Colonic mucosa (tissue), 4 donors: ENCODE measurements at regions not wholly inside any gene's neighbourhood (a gene's known extent, or its start where the extent isn't known, plus 50 kb on each side); places are given as distances from the start of the nearest gene placed in this dataset.

Experiments
- DNase-seq: peaks from one replicate; pipeline ENCODE4 v3.0.0-alpha.2; 2020
- H3K27ac ChIP-seq: fragments of 200-600 bp; one replicate; pipeline ENCODE4 v1.8.0; 2021
- H3K27me3 ChIP-seq: fragments of 200-600 bp; one replicate; pipeline ENCODE4 v1.8.0; 2021
- H3K36me3 ChIP-seq: fragments of 200-600 bp; one replicate; pipeline ENCODE4 v1.8.0; 2021
- H3K4me1 ChIP-seq: fragments of 200-600 bp; one replicate; pipeline ENCODE4 v1.8.0; 2021; ENCODE audit warnings: mild to moderate bottlenecking
- H3K4me3 ChIP-seq: fragments of 200-600 bp; one replicate; pipeline ENCODE4 v1.8.0; 2021
- H3K9ac ChIP-seq, 2 donors: one replicate each; pipeline ENCODE4 v1.7.0; 2013; ENCODE audit warnings: control low read depth in 2 of 2, low read depth in 2 of 2, low read length in 2 of 2
- H3K9me3 ChIP-seq: fragments of 200-600 bp; one replicate; pipeline ENCODE4 v1.8.0; 2021
- intact Hi-C: fragments of 100-400 bp; cut with DNase I; formaldehyde crosslinking; loops from one replicate; pipeline ENCODE4 v1.14.1; 2022
- TF ChIP-seq, protein P1 (sequence below): fragments of 200-600 bp; IDR thresholded peaks from one replicate; pipeline ENCODE4 v1.8.0; 2022; ENCODE audit warnings: antibody characterized with exemption, mild to moderate bottlenecking
- donor health status: healthy.
- donor health status: DM: no; HTN: no; CAD: no.
- donor health status: DM: no; HTN: no; CAD: no.

- Histone ChIP-seq H3K9ac (no peak overlapping the region), H3K36me3 (no peaks in the 10 kb centered on the region), H3K4me3 (no peak overlapping the region), H3K9me3 (no peaks in the 10 kb centered on the region), H3K27me3 (no peaks in the 10 kb centered on the region), H3K4me1 (no peaks in the 10 kb centered on the region), H3K27ac (no peak overlapping the region)
- TF ChIP-seq, protein P1, sequence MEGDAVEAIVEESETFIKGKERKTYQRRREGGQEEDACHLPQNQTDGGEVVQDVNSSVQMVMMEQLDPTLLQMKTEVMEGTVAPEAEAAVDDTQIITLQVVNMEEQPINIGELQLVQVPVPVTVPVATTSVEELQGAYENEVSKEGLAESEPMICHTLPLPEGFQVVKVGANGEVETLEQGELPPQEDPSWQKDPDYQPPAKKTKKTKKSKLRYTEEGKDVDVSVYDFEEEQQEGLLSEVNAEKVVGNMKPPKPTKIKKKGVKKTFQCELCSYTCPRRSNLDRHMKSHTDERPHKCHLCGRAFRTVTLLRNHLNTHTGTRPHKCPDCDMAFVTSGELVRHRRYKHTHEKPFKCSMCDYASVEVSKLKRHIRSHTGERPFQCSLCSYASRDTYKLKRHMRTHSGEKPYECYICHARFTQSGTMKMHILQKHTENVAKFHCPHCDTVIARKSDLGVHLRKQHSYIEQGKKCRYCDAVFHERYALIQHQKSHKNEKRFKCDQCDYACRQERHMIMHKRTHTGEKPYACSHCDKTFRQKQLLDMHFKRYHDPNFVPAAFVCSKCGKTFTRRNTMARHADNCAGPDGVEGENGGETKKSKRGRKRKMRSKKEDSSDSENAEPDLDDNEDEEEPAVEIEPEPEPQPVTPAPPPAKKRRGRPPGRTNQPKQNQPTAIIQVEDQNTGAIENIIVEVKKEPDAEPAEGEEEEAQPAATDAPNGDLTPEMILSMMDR, result no peak
- DNase-seq, result no peak
- intact Hi-C loops, result no loop called here
Measured at GRCh38 chr6:140576004-140576555, 1201.6 kb upstream of the CITED2 start.

GRCh38 chr6:140572867-140573266 lies 1198.4 kb upstream of the CITED2 start:
- TF ChIP-seq, protein P1, result no peak
- Histone ChIP-seq H3K9ac (no peak overlapping the region), H3K4me3 (no peak overlapping the region), H3K27me3 (no peaks in the 10 kb centered on the region), H3K27ac (no peak overlapping the region), H3K4me1 (no peaks in the 10 kb centered on the region), H3K36me3 (no peaks in the 10 kb centered on the region), H3K9me3 (no peaks in the 10 kb centered on the region)
- intact Hi-C loops, result no loop called here
- DNase-seq, result no peak

GRCh38 chr6:140572129-140572528 lies 1197.7 kb upstream of the CITED2 start:
- H3K4me3 ChIP-seq, result no peak overlapping the region
- TF ChIP-seq, protein P1, result no peak
- no peaks in the 10 kb centered on the region for H3K36me3 ChIP-seq
- no peaks in the 10 kb centered on the region for H3K4me1 ChIP-seq
- no peak overlapping the region for H3K27ac ChIP-seq
- no peak for DNase-seq
- H3K9me3 ChIP-seq, result no peaks in the 10 kb centered on the region
- H3K9ac ChIP-seq, result no peak overlapping the region
- no peaks in the 10 kb centered on the region for H3K27me3 ChIP-seq
- intact Hi-C loops, result no loop called here

- Histone ChIP-seq H3K27ac (no peak overlapping the region), H3K9ac (no peak overlapping the region), H3K9me3 (no peaks in the 10 kb centered on the region), H3K4me1 (no peaks in the 10 kb centered on the region), H3K36me3 (no peaks in the 10 kb centered on the region), H3K4me3 (no peak overlapping the region), H3K27me3 (no peaks in the 10 kb centered on the region)
- TF ChIP-seq, protein P1, result no peak
- DNase-seq, result no peak
- intact Hi-C loops, result no loop called here
Measured at GRCh38 chr6:140571145-140571544, 1196.7 kb upstream of the CITED2 start.

DNA sequence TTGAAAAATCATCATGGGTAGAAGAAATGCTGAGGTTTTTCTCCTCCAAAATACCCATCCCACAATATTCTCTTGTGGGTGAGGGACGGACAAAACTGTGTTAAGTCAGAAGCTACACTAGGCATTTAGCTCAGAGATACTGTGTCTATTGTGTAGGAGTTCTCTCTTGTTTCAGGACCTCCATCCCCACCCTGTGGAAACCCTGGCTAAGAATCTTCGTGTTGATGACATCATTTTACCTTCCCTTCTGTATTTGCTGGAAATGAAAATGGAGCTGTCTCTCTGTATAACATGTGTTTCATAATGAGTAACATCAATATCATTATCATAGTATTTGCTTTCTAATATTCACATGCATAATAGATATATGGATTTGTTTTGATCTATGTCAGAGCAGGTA lies 1193.0 kb upstream of the CITED2 start:
- H3K36me3 ChIP-seq, result no peaks in the 10 kb centered on the region
- TF ChIP-seq, protein P1, result no peak
- H3K9me3 ChIP-seq, result no peaks in the 10 kb centered on the region
- H3K4me1 ChIP-seq, result no peaks in the 10 kb centered on the region
- H3K9ac ChIP-seq, result no peak overlapping the region
- DNase-seq, result no peak
- intact Hi-C loops, result no loop called here
- no peak overlapping the region for H3K27ac ChIP-seq
- no peaks in the 10 kb centered on the region for H3K27me3 ChIP-seq
- H3K4me3 ChIP-seq, result no peak overlapping the region
